Hepatic stellate cell (primary cell): ENCODE measurements at regions not wholly inside any gene's neighbourhood (a gene's known extent, or its start where the extent isn't known, plus 50 kb on each side); places are given as distances from the start of the nearest gene placed in this dataset.
A peak's percentile ranks its signal among the peaks of the same experiment; 100 is the strongest.
"Not testable (repeated sequence)": the region's sequence is repeated elsewhere in the genome, so short reads cannot be mapped to it uniquely, and the experiment has no call there.

ENCODE experiments used
- DNase-seq: peaks from one replicate; pipeline ENCODE4 v3.0.0; 2011; ENCODE audit warnings: low spot score

DNA sequence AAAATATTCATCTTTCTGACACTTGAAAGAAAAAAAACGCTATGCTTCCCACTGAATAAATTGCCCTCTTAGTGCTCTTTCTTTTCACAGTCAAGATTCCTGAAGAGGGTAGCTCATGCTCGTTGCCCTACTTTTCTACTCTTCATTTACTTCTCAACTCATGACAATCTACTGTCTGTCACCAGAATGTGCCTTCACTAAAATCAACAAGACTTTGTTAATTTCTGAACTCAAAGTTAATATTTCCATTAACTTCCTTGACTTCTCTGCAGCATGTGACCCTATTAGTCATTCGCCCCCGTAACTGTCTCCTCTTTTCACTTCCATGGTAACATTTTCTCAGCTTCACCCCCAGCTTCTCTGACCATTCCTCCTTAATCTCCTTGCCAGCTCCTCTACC lies 98.9 kb upstream of the MAPRE2 start:
- no peak for DNase-seq

DNA sequence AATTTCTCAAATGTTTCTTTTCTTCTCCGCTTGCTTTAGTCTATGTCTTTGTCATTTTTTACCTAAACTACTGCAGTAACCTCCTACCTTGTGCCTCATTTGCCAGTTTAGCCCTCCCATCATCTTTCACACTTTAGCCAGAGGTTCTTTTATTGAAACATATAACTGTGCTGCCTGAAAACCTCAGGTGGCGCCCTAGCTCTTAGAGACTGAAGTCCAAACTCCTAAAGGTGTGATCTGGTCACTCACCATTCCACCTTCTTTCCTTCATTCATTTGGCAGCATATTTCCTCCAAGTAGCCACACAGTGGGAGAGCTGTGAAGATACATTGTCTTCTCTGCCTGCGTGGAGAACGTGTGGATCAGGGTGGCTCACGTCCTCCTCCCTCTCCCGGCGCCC lies 98.2 kb upstream of the MAPRE2 start:
- no peak for DNase-seq

DNA sequence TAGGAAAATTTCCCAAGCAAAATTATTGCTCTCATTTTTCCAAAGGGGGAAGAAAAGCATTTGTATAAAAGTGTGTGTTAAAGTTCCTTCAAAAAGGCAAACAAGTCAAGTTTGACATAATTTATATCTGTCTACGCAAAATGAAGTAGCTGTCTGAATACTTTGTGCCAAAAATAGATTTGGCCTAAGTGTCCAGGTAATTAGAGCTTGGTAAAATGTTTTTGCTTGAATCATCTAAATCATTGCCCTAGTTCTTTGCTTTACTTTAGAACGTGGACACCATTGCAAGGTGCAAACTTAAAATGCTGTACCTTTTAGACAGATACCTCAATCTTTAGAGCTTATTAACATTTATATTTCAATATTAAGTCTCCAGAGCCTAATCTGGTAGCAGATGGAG lies 97.6 kb upstream of the MAPRE2 start:
- DNase-seq = no peak

DNA sequence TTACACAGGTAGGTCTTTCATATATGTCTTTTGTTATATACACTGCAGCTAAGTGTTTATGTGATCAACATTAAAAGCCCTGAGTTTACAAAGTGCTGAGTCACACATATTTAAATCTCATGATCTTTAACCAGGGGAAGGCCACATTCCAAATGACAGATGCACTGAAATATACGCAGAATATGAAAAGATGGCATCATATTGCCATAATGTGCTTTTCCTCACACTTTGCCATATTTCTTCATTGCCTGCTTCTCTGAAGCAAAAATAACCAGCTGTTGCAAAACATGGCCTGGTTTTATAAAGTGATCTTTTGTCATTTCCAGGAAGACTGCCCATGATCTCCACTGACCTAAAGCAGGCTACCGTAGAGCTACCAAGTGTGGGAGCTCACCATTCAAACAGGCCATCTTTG lies 93.5 kb upstream of the MAPRE2 start:
- DNase-seq = no peak

DNA sequence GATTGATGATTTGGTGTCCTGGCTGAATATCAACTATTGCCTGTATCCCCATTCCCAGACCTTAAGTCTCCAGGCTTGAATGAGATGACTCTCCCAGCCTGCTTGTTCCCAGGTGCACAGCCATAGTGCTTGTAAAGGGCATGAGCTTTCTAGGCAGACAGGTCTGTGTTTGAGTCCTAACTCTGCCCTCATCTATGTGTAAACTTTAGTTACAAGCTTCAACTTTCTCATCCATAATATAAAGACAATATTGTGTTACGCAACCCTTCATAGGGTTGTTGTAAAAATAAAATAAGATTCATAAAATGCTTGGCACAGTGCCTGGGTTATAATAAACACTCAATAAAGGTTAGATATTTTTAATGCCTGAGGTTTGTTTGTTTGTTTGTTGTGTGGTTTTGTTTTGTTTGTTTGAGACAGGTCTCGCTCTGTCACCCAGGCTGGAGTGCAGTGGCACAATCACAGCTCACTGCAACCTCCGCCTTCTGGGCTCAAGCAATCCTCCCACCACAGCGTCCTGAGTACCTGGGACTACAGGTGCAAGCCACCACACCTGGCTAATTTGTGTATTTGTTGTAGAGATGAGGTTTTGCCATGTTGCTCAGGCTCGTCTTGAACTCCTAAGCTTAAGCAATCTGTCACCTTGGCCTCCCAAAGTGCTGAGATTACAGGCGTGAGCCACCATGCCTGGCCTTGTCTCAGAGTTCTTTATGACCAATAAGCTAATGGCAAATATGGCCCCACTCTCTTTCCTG lies 89.4 kb upstream of the MAPRE2 start:
- no peak for DNase-seq

DNA sequence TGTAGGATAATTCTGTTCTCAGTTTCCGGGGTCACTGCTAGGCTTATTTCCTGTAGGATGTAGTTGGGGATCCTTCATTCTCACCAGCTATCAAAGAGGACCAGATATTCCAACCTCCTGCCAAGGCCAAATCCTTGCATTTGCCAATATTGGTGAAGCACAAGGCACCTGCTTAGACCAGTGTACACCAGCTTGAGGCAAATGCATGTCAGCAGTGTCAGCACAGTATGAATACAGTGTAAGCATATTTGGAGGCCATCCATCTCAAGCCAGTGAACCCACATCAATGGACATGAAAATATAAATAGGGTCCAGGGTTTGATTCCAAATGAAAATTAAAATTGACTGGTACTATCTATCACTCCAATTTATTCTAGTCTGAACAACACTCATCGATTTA lies 88.0 kb upstream of the MAPRE2 start:
- no peak for DNase-seq

DNA sequence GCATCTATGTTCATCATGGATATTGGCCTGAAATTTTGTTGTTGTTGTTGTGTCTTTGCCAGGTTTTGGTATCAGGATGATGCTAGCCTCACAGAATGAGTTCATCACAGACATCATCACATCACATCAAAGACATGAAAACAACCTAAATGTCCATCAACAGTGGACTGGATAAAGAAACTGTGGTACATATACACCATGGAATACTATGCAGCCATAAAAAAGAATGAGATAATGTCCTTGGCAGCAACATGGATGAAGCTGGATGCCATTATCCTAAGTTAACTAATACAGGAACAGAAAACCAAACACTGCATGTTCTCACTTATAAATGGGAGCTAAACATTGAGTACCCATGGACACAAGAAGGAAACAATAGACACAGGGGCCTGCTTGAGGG lies 85.7 kb upstream of the MAPRE2 start:
- not testable (repeated sequence) for DNase-seq

DNA sequence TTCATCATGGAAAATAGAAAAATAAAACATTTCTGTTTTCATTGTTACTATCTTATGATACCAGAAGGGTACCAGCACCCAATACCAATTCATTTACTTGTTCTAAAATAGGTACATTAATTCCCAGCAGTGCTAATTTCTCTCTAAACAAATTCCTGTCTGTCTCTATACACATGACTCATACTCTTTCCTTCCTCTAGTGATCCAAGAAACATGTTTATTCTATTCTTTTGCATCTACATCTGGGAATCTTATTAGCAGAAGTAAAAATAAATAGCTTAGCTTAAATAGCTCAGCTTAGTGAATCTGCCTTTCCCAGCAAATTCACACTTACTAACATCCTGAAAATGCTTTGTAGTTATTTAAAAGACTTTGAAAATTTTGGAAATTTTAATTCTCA lies 84.5 kb upstream of the MAPRE2 start:
- DNase-seq = no peak

DNA sequence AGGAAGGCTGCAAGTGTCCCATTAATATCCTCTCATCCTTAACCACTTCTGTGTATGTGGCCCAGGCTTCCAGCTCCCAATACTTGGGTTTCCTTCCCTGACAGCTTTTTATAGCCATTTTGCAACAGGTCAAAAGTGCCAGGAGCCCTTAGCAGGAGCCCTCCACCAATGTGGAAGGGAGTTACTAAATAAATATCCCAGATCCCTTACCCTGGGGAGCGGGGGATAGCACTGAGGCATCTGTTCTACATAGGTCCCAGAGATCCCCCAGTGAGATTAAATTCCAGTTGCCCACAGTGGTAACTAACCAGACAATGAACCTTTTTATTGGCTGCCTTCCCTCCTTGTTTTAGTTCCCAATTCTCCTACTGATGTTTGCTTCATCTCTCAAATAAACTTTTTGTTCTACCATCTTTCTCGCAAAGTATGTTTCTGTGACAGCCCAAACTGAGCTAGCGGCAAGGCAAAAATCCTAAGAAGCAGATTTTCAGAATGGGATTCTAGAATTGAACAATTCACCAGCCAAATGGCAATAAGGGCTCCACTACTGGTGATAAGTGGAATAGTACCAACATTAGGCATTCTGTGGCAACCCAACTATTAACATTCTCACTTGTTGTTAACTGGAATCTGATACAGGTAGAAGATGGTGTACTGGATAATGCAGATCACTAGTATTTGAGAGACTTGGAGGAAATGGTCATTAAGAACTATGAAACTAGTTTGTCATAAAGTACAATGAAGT lies 83.9 kb upstream of the MAPRE2 start:
- DNase-seq = no peak

DNA sequence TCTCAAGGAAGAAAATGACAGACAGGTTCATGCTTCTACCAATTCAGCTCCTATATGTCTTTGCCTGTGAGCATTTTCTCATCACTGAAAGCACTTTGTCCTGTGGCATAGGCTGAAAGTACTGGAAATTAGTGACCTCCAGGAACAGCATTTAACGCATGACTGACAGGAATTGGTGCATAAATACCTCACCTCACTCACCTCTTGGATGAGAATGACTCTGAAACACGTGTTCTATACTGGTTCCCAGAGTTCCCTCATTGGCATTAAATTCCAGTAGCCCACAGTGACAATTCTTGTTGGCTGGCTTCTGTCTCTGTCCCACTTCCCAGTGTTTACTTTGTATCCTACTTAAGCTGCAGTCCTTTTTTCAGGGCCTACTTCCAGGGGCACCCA lies 83.4 kb upstream of the MAPRE2 start:
- DNase-seq = no peak

DNA sequence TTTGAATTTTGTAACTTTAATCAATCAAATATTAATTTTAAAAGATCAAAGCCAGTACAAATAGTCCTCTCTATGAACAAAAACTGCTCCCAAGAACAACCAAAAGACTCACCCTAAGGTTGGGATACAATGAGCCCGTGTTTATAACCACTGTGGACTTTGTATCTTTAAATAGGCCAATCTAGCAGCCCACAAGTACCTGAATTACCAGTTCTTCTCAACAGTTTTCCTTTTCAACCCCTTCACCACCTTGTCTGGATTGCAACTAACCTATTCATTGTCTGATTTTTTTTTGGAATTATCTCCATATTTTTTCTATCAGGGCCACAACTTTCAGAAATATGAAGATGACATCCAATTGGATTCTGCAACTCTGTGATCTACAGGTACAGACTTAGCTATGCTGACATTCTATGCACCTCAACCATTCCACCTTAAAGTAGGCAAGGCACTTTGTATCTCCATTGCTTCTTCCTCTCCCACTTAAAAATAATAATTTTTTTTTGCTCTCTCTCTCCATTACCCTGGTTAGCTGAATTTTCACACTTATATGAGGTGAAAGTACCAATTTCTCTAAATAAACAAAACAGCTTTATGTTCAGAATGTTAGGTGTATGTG lies 81.9 kb upstream of the MAPRE2 start:
- no peak for DNase-seq

DNA sequence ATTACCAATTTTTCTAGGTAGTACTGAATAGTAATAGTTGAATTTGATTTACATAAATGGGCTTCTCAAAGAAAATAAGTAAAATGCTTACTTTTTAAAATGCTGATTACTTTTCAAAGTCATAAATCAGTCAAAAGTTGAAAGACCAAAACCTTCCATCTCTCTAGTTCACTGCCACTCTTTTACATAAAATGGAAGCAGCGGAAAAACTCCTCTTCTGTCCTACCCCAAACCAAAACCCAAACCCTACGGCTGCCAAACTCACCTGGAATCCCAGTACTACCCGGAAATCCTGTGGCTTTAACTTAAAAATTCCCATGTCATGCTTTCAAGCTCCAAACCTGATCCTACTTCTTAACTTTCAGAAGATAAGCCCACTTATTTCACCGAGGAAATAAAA lies 81.2 kb upstream of the MAPRE2 start:
- no peak for DNase-seq

DNA sequence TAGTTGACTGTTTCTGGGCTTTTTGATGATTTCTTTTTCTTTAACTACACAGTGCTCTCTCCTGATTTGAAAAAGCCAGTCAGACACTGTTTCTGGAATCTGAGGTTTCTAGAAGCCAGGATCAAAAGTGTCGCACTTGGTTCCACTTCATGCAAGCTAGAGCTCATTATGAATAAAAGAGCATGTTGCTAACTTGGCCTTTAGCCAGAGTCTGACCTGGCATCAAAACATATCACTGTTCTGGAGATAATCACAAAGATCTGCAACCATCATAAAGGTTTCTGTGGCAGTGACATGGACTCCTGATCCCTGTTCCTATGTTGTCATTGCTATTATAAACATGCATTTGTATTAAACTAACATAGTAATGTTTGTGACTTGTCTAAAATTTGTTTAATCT lies 76.1 kb upstream of the MAPRE2 start:
- DNase-seq = no peak

DNA sequence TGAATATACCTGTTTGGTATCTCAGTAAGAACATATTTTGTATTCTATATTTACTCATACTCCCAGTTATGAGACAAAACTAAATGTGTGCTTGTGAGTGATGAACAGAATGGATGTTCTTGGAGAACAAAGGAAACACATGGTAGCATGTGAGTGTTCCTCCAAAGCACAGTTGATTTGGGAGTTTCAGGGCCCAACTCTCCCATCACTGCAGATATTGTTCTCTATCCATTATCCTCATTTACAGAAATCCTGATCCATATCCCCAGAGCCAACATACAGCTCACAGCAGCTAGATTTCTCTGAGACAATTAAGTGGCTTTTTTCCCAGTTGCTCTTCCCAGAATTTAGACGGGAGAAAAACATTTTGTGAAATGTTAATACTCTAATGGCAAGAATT lies 75.6 kb upstream of the MAPRE2 start:
- no peak for DNase-seq

DNA sequence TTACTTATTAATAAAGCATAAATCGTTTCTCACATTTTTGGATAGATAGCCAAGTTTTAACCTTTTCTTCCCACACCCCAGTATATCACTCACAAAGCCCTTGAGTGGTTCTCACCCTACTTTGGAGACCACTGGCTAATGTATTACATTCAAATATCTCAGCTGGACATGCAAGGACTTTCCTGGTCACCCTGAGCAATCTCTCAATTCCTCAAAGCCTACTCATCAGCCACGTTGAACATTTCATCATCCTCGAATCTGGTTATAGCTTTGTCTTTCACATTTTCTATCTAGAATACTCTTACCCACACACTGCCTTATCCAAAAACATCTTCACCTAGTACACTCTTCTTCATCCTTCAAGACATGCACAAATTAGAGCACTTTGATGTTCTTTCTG lies 71.1 kb upstream of the MAPRE2 start:
- peak; percentile 21 for DNase-seq

DNA sequence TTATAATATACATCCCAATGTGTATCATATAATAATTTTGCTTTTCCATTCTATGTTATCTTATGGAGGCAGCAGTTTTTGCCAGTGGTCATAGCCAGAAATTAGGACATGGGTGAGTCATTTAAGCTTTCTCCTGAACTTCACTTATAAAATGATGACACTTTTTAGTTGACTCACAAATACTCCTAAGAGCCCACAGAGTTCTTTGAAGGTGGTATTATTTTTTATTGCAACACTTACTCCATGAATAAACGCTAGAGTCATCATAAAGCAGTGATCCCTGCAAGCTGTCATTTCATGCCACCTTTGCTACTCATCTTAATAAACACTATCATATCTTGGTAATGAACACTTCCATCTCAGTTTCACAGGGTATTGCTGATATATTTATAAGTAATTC lies 69.9 kb upstream of the MAPRE2 start:
- DNase-seq = peak; percentile 12

DNA sequence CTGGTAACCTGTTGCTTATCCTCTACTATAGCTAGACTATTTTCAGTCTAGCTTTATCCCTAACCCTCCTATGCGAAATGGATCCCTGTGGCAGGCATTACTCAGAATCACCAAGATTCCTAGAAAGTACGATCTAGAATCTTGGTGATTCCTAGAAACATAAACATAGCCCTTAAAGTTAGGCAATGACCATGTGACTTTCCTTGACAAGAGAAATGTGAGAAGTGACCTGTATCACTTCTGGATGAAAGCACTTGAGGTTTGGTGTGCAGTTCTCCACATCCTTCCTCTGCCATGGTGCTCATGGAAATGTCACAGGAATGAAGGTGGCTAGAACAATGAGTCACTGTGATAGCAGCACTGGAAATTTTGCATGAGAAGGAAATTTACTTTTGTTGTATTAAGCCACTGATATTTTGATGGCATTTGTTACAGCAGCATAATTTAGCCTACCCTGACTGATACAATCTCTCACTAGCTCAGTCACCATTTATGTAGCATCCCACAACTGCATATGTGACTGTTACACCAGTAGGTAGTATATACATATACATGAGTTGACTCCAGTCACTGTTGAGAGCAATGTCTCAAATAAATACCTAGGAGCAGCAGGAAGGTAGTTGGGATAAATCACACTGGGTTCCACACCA lies 68.3 kb upstream of the MAPRE2 start:
- no peak for DNase-seq

DNA sequence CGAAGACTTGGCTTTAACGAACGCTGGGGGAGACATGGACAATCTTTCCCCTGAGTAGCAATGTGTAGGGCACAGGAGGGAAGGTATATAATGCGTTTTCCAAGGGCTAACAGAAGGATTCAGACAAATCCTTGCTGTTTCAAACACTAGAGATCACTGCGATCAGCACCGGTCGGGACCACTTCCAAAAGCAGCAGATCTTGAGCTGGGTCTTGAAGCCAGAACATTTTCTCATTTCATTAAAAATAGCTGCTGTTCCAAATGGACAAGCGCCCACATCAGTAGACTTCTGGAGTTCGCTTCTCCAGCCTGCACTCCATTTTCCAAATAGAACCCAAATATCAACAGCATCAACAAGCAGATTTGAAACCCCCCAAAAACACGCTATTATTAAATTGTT lies 65.1 kb upstream of the MAPRE2 start:
- no peak for DNase-seq

DNA sequence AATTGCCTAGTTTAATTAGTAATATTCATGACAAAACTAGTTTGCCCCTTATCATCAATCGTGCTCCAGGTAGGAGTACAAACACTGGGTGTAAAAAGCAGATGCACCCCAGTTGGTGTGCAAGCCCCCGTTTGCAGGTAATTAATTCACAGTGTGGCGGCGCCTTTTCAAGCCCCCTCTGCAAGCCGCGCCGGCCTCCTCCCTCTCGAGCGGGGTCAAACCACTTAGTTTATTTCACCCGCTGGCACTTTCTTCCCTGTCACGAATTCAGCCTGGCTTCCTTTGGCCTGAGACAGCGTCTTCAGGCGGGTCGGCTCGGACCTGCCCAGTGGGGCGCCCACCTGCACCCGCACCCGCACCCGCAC lies 64.7 kb upstream of the MAPRE2 start:
- DNase-seq = no peak

DNA sequence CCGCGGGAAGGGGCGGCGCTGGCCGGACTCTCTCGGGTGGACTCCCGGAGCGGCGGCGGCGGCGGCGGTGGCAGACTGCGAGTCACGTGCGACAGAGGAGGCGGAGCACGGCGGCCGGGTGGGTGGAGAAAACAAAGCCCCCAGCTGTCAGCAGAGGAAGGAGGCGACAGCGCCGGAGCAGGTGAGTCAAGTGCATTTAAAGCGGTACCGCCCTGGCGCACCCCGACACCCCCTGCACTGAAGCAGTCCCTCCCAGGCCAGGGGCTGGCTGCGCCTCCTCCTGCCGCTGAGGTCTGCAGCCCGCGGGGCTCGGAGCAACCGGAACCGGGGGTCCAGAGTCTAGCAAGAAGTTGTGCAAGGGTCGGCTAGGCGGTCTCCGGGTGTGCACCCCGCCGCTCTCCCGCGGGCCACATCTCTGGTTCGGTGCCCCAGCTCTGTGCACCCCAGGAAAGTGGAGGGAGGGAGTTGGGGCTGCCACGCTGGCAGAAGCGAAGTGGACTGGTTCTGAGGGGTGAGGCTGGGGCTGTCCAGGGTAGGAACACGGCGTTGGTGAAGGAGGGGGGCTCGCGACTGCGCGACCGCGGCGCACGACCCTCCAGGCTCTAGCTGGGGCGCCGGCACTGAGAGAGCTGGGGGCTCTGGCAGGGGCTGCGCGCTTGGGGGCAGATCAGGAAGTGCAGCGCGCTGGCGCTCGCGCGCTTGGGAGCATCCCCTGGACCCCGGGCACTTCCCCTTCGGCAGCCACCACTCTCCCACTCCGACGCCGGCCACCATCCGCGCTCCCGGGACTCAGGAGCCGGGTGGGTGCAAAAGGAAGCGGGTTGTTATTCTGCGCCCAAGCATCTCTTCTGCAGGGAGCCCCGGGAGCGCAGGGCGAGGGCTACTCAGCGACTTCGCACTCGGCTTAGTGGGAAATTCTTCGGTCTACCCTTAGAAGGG lies 64.0 kb upstream of the MAPRE2 start:
- DNase-seq = peak; percentile 50

DNA sequence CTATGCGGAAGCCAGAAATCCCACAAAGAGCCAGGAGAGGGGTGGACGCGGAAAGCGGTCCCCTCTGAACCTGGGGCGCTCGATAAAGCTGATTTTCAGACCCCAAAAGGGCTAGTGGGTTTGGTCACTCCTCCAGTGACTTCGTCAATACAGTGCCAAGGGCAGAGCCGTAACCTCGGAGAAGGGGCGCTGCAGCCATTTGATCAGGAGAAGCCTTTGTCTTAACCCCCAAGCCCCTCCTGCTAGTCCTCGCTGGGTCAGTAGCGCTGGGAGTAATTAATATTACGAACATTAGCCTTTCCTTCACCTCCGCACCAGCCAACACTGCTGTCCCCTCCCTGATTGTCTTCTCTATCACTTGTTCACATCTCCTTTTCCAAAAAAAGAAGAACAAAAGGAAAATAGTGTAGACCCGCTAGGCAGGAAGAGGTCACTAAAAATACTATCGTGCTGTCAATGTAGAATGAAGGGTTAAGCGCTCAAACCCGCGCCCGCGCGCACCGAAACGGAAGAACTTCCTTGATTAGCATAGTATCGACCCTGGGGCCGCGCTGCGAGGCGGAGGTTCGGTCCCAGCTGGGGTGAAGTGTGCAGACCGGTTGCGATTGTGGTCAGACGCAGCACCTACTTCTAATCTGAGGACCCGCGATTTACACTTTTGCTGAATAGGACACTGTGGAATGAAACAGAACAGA lies 63.2 kb upstream of the MAPRE2 start:
- peak; percentile 12 for DNase-seq
